MM.1S (cell line): ENCODE measurements at regions not wholly inside any gene's neighbourhood (a gene's known extent, or its start where the extent isn't known, plus 50 kb on each side); places are given as distances from the start of the nearest gene placed in this dataset.

Experiments used
- EZH2phosphoT487 ChIP-seq: fragments of 300-600 bp; sonication (generic); IDR thresholded peaks from 2 replicates; pipeline ENCODE4 v1.6.1; 2018; ENCODE audit warnings: antibody characterized with exemption, low read length
- TF ChIP-seq, protein P1 (sequence below): fragments of 300-600 bp; sonication (generic); IDR thresholded peaks from 2 replicates; pipeline ENCODE4 v1.5.1; 2016; ENCODE audit warnings: antibody characterized with exemption, low read length, mixed read lengths

DNA sequence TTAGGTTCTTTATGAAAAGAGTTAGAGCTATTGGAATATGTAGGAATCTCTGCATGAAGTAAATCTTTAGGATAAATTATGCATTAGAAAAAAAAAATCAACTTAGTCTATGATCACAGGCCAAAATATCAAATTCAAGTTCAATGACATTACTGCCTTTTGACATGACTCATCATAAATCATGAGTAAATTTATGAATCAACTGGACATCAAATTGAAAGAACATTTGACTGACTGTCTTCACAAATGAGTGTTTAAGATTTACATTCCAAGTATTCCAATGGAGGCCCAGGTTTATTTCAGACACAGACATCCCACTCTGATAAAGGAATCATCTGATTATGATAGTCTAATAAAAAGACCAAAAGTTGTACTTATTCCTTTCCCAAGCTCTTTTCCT lies 192.8 kb upstream of the TTC14 start:
- TF ChIP-seq EZH2phosphoT487: no peak
- TF ChIP-seq, protein P1, sequence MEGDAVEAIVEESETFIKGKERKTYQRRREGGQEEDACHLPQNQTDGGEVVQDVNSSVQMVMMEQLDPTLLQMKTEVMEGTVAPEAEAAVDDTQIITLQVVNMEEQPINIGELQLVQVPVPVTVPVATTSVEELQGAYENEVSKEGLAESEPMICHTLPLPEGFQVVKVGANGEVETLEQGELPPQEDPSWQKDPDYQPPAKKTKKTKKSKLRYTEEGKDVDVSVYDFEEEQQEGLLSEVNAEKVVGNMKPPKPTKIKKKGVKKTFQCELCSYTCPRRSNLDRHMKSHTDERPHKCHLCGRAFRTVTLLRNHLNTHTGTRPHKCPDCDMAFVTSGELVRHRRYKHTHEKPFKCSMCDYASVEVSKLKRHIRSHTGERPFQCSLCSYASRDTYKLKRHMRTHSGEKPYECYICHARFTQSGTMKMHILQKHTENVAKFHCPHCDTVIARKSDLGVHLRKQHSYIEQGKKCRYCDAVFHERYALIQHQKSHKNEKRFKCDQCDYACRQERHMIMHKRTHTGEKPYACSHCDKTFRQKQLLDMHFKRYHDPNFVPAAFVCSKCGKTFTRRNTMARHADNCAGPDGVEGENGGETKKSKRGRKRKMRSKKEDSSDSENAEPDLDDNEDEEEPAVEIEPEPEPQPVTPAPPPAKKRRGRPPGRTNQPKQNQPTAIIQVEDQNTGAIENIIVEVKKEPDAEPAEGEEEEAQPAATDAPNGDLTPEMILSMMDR: no peak
